Panc1 (cell line): ENCODE measurements at regions not wholly inside any gene's neighbourhood (a gene's known extent, or its start where the extent isn't known, plus 50 kb on each side); places are given as distances from the start of the nearest gene placed in this dataset.

Experiments
- CTCF ChIP-seq: fragments of 450-650 bp; IDR thresholded peaks from 2 replicates; pipeline ENCODE4 v1.5.1; 2017; ENCODE audit warnings: mild to moderate bottlenecking
- POLR2AphosphoS5 ChIP-seq: IDR thresholded peaks from 2 replicates; pipeline ENCODE4 v1.6.1; 2012; ENCODE audit warnings: mild to moderate bottlenecking, low read depth, low read length, moderate library complexity
- TCF7L2 ChIP-seq: IDR thresholded peaks from 2 replicates; pipeline ENCODE4 v1.6.1; 2011; ENCODE audit warnings: mild to moderate bottlenecking, low read depth, low read length, inconsistent platforms

- no peak for TF ChIP-seq CTCF
- no peak for TF ChIP-seq TCF7L2
- no peak for TF ChIP-seq POLR2AphosphoS5
Observed at GRCh38 chr6:71394926-71395325, 106.3 kb downstream of the OGFRL1 start.
